Umbilical cord (tissue), 1 donor: ENCODE measurements at regions not wholly inside any gene's neighbourhood (a gene's known extent, or its start where the extent isn't known, plus 50 kb on each side); places are given as distances from the start of the nearest gene placed in this dataset.

Source experiments
- DNase-seq: peaks from one replicate; pipeline ENCODE4 v3.0.0-alpha.2; 2015; ENCODE audit warnings: low spot score

DNA sequence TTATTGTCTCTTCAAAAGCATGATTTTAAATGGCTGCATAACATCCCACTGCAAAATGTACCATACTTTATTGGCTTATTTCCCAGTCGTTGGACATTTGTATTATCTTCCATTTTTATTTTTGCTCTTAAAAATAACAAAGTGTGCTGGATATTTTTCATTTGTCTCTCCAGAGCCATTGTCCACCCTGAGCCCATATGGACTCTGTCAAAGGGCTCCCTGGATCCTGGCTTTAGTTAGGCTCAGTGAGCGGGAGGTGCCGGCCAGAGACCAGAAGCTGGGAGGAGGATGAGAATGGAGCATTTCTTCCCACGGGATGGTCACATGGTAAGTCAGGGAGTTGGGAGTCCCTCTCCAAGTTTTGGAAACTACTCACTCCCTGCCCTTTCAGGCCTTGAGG lies 296.9 kb downstream of the NUAK1 start:
- DNase-seq = no peak

DNA sequence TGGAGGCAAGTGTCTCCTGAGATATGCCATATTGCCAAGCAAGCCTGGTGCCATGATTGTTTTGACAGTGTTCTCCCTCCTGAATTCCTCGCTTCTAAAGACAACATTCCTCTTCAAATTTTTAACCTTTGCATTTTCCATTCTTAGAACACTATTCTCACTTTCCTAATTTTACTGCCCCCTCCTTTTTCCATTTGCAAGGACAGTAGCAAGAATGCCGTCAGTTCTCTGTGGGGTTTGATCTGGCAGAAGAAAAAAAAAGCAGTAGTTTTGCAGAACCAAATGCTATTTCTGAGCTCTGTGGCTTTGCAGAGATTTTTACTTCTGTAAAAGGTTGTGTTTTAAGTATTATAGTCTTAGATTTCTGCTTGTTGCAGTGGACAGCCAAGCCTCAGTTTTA lies 295.2 kb downstream of the NUAK1 start:
- DNase-seq = peak; percentile 37

- DNase-seq = peak; percentile 37
These were observed 294.6 kb downstream of the NUAK1 start for GRCh38 chr12:105843986-105844760.

DNA sequence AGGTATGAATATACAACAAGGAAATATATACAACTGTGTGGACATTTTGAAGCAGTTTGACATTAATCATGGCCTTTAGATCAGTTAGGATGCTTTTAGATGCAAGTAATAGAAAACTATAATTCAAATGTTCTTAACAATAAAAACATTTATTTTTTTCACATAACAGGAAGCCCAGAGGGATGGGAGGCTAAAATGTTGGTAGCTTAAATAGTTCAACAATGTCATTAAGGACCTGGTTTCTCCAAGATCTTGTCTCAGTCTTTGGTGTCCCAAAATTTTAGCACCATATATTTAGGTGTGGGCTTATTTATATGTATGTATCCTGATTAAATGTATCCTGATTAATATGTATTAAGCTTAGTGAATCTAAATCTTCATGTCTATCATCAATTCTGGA lies 292.4 kb downstream of the NUAK1 start:
- DNase-seq = no peak

- DNase-seq = no peak
These were observed 291.7 kb downstream of the NUAK1 start for GRCh38 chr12:105847068-105847467.

- no peak for DNase-seq
These were observed 290.5 kb downstream of the NUAK1 start for GRCh38 chr12:105848286-105848685.

GRCh38 chr12:105850103-105850968 lies 288.4 kb downstream of the NUAK1 start:
- DNase-seq = no peak

- peak; percentile 31 for DNase-seq
These were observed 286.3 kb downstream of the NUAK1 start for GRCh38 chr12:105852496-105852895.

GRCh38 chr12:105852951-105853350 lies 285.8 kb downstream of the NUAK1 start:
- no peak for DNase-seq

GRCh38 chr12:105854071-105854470 lies 284.7 kb downstream of the NUAK1 start:
- no peak for DNase-seq

GRCh38 chr12:105855361-105856047 lies 283.2 kb downstream of the NUAK1 start:
- no peak for DNase-seq

DNA sequence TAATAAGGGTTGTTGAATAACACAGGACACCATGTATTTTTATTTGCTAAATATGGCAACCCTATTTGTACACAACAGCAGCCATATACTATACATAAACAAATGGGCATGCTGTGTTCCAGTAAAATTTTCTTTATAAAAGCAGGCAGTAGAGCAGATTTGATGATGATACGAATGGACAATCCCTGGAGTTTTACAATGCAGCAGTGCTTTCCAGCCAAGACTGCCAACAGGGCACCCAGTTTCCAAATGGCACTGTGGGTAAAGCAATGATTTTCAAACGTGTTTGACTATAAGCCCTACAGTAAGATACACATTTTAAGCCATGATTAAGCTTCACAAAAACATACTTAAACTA lies 282.7 kb downstream of the NUAK1 start:
- no peak for DNase-seq

DNA sequence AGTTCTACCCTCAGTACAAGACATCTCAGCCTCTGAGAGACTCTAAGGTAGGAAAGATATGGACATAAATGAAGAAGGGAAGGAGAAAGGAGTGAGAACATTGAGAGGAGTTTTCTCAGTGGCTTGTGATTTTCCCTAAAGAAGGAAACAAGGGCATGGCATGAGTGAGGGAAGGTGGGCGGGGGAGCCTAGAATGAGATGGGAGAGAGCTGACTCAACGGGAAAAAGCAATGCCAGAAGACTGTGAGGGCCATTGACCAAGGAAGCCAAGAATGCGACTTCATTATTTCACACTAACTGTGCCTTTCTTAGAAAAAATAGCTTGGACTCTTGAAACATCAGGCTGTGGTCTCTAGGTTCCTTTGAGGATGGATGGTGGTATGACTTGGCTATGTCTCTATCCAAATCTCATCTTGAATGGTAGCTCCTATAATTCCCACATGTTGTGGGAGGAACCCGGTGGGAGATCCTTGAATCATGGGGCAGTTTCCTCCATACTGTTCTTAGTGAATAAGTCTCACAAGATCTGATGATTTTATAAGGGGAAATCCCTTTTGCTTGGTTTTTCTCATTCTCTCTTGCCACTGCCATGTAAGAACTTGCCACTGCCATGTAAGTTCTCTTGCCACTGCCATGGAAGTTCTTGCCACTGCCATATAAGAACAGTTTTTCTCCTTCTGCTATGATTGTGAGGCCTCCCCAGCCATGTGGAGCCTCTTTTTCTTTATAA lies 279.6 kb downstream of the NUAK1 start:
- DNase-seq = no peak

GRCh38 chr12:105860561-105861207 lies 278.1 kb downstream of the NUAK1 start:
- DNase-seq = no peak

DNA sequence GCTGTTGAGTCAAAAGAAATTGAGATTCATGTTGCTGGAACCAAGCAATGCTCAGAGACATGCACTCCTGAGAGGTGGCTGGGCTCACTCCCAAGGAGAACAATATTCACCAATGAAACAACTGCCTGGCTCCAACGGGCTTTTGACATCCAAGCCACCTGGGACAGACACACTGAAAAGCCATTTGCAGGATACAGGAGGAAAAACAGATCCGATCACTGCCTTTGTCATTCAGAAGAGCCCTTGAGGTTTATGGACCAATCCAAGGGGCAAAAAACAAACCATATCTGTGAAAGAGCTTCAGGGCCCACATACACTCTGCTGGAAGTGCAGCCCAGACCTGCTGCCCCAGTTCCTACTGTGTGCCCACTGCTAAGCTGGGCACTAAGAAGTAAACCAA lies 277.5 kb downstream of the NUAK1 start:
- DNase-seq = no peak

DNA sequence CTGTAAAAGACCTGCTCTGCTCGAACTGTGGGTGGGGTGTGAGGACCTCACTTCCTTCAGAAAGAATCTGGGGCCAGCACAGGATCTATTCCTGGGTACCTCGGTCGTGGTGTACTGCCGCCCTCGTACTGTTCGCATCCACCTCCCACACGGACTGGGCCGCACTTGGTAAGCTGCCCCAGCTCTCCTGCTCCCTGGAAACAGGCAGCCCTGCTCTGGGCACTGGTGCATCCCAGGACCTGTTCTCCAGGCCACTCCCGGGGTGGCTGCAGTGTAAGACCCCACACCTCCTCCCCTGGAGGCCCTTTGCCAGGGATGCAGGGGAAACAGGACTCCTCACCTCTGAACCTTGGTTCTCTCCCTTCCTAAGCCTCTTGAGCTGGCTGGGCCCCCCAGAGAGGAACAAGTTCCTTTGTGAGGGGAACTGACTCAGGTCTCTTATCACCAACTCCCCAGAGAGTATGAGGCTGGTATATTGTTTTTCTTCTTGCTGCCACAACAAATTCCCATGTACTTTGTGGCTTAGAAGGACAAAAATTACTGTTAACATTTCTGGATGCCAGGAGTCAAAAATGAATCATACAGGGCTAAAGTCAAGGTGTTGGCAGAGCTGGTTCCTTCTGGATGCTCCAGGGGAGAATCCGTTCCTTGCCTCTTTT lies 276.5 kb downstream of the NUAK1 start:
- no peak for DNase-seq

GRCh38 chr12:105864316-105864715 lies 274.4 kb downstream of the NUAK1 start:
- no peak for DNase-seq

GRCh38 chr12:105864901-105865300 lies 273.9 kb downstream of the NUAK1 start:
- no peak for DNase-seq

DNA sequence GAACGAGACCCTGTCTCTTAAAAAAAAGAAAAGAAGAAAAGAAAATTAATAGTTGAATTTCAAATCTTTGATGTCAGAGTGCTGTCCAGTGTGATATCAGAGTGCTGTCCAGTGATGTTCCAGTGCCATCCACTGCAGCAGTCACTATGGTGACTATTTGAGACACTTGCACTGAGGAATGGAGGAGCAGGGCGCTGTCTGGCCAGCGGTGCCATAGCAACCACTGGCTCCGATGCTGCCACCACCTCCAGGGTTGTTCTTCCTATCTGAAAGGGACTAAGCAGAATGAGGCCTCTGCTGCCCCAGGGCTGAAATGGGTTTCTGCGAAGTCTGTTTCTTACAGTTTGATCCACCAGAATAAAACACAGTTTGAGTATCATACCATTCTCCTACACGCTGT lies 272.9 kb downstream of the NUAK1 start:
- no peak for DNase-seq

GRCh38 chr12:105874121-105874520 lies 264.6 kb downstream of the NUAK1 start:
- DNase-seq = no peak
